ENCODE measurements at regions not wholly inside any gene's neighbourhood (a gene's known extent, or its start where the extent isn't known, plus 50 kb on each side); places are given as distances from the start of the nearest gene placed in this dataset.

- TF ChIP-seq CTCF (conservative IDR thresholded peaks at IDR 0.05; ENCODE audit: low read length) (peak; percentile 67), EZH2phosphoT487 (IDR thresholded peaks at IDR 0.05; ENCODE audit: borderline replicate concordance, low read depth, low read length) (no peak)
Measured at GRCh38 chr12:88633312-88633711, 53.0 kb upstream of the KITLG start.
